AG08395 (cell line): ENCODE measurements at regions not wholly inside any gene's neighbourhood (a gene's known extent, or its start where the extent isn't known, plus 50 kb on each side); places are given as distances from the start of the nearest gene placed in this dataset.

Source experiments
- DNase-seq: peaks from one replicate; pipeline ENCODE4 v3.0.0; 2012; ENCODE audit warnings: mixed read lengths, low spot score

- DNase-seq: no peak
These were observed 545.9 kb upstream of the CELF2 start for GRCh38 chr10:10471758-10472157.

- no peak for DNase-seq
These were observed 541.9 kb upstream of the CELF2 start for GRCh38 chr10:10475812-10476211.

GRCh38 chr10:10477844-10478243, 539.8 kb upstream of the CELF2 start:
- DNase-seq: no peak

GRCh38 chr10:10479465-10479864, 538.2 kb upstream of the CELF2 start:
- DNase-seq: no peak

GRCh38 chr10:10482613-10483012, 535.1 kb upstream of the CELF2 start:
- no peak for DNase-seq

GRCh38 chr10:10489076-10489475, 528.6 kb upstream of the CELF2 start:
- no peak for DNase-seq

- DNase-seq: peak; percentile 2
These were observed 527.7 kb upstream of the CELF2 start for GRCh38 chr10:10489805-10490571.

GRCh38 chr10:10490581-10490980, 527.1 kb upstream of the CELF2 start:
- DNase-seq: no peak

- no peak for DNase-seq
These were observed 525.3 kb upstream of the CELF2 start for GRCh38 chr10:10492420-10492819.

- no peak for DNase-seq
These were observed 523.8 kb upstream of the CELF2 start for GRCh38 chr10:10493833-10494232.

GRCh38 chr10:10497245-10497644, 520.4 kb upstream of the CELF2 start:
- DNase-seq: no peak

GRCh38 chr10:10498781-10499180, 518.9 kb upstream of the CELF2 start:
- DNase-seq: no peak

- peak; percentile 21 for DNase-seq
These were observed 517.8 kb upstream of the CELF2 start for GRCh38 chr10:10499839-10500238.

- DNase-seq: peak; percentile 8
These were observed 516.7 kb upstream of the CELF2 start for GRCh38 chr10:10500937-10501336.

GRCh38 chr10:10503772-10504171, 513.9 kb upstream of the CELF2 start:
- DNase-seq: no peak

- DNase-seq: no peak
These were observed 509.5 kb upstream of the CELF2 start for GRCh38 chr10:10508211-10508610.

GRCh38 chr10:10510179-10510578, 507.5 kb upstream of the CELF2 start:
- DNase-seq: no peak

- DNase-seq: no peak
These were observed 504.6 kb upstream of the CELF2 start for GRCh38 chr10:10513067-10513466.

- no peak for DNase-seq
These were observed 503.8 kb upstream of the CELF2 start for GRCh38 chr10:10513898-10514297.

- no peak for DNase-seq
These were observed 502.9 kb upstream of the CELF2 start for GRCh38 chr10:10514797-10515196.

GRCh38 chr10:10515479-10516204, 502.0 kb upstream of the CELF2 start:
- DNase-seq: no peak

GRCh38 chr10:10516346-10517130, 501.1 kb upstream of the CELF2 start:
- no peak for DNase-seq

GRCh38 chr10:10517866-10518265, 499.8 kb upstream of the CELF2 start:
- DNase-seq: no peak
